Neural progenitor cell (in vitro differentiated cells): ENCODE measurements at regions not wholly inside any gene's neighbourhood (a gene's known extent, or its start where the extent isn't known, plus 50 kb on each side); places are given as distances from the start of the nearest gene placed in this dataset.

Source experiments
- CTCF ChIP-seq: fragments of 200-600 bp; sonication (generic); IDR thresholded peaks from 2 replicates; pipeline ENCODE4 v1.5.1; 2017; ENCODE audit warnings: antibody characterized with exemption, mild to moderate bottlenecking
- EZH2phosphoT487 ChIP-seq: fragments of 200-600 bp; sonication (generic); IDR thresholded peaks from 2 replicates; pipeline ENCODE4 v1.6.1; 2017; ENCODE audit warnings: antibody characterized with exemption

GRCh38 chr2:10234409-10235094 is 68.2 kb upstream of the HPCAL1 start:
- TF ChIP-seq CTCF: no peak
- TF ChIP-seq EZH2phosphoT487: no peak
